ENCODE measurements at regions not wholly inside any gene's neighbourhood (a gene's known extent, or its start where the extent isn't known, plus 50 kb on each side); places are given as distances from the start of the nearest gene placed in this dataset.

DNA sequence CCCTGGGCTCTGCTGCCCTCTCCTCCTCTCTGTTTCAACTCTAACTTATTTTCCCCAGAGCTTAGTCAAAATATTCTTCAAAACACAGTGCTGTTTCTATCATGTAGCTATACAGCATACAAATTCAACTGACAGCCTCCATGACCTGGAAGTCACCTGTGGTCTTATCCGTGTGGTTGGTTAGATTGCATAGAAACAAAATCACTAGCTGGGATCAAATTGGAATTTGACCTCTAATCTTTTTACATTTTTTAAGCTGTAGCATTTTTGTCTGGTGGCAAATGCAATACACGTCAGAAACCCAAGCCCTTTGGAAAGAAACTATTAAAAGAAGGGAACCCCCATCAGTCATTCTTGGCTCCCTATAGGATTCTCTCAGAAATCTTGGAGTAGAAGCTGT is 57.3 kb downstream of the ABCC12 start:
- TF ChIP-seq, protein P1, sequence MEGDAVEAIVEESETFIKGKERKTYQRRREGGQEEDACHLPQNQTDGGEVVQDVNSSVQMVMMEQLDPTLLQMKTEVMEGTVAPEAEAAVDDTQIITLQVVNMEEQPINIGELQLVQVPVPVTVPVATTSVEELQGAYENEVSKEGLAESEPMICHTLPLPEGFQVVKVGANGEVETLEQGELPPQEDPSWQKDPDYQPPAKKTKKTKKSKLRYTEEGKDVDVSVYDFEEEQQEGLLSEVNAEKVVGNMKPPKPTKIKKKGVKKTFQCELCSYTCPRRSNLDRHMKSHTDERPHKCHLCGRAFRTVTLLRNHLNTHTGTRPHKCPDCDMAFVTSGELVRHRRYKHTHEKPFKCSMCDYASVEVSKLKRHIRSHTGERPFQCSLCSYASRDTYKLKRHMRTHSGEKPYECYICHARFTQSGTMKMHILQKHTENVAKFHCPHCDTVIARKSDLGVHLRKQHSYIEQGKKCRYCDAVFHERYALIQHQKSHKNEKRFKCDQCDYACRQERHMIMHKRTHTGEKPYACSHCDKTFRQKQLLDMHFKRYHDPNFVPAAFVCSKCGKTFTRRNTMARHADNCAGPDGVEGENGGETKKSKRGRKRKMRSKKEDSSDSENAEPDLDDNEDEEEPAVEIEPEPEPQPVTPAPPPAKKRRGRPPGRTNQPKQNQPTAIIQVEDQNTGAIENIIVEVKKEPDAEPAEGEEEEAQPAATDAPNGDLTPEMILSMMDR (optimal IDR thresholded peaks at IDR 0.05 in 1 of 3, IDR thresholded peaks at IDR 0.05 in 1 of 3, conservative IDR thresholded peaks at IDR 0.05 in 1 of 3; ENCODE audit: extremely low read depth in 1 of 3, insufficient read depth in 2 of 3, low read length in 3 of 3) = no peak
- no peak for DNase-seq (ENCODE audit: low read depth, low spot score)
- H3K9me3 ChIP-seq (ENCODE audit: control insufficient read depth, low read depth, low read length) = no peaks in the 10 kb centered on the region
- no peak overlapping the region for H3K9ac ChIP-seq (ENCODE audit: control insufficient read depth, extremely low read depth, insufficient read depth, low read length)
- H3K79me2 ChIP-seq (ENCODE audit: control insufficient read depth, insufficient read depth, low read length) = no peaks in the 10 kb centered on the region
- dilution Hi-C loops (cut with MboI; ENCODE audit: extremely low pct_ligation_motif_present, low sequenced_read_pairs) = no loop called here
- no peaks in the 10 kb centered on the region for H4K20me1 ChIP-seq (ENCODE audit: control insufficient read depth, extremely low read depth, insufficient read depth, low read length)
- peaks cover 7% of the 10 kb centered on the region for H3K4me1 ChIP-seq (ENCODE audit: control insufficient read depth, extremely low read depth, insufficient read depth, low read length)
- H3K27ac ChIP-seq (ENCODE audit: control insufficient read depth, insufficient read depth, low read length) = no peak overlapping the region
- H3K4me2 ChIP-seq (ENCODE audit: control insufficient read depth, extremely low read depth, insufficient read depth, low read depth, low read length) = no peak overlapping the region
- H3K36me3 ChIP-seq (ENCODE audit: control insufficient read depth in 2 of 2, extremely low read depth in 1 of 2, insufficient read depth in 2 of 2, low read length in 2 of 2) = no peaks in the 10 kb centered on the region
- no peak overlapping the region for H2AFZ ChIP-seq (ENCODE audit: control insufficient read depth, low read length)
- H3K9me1 ChIP-seq (ENCODE audit: control insufficient read depth, extremely low read depth, insufficient read depth, low read length) = no peaks in the 10 kb centered on the region
- H3K4me3 ChIP-seq (ENCODE audit: control insufficient read depth in 2 of 3, extremely low read depth in 1 of 3, insufficient read depth in 2 of 3, low read depth in 1 of 3, low read length in 3 of 3) = no peak overlapping the region
- FAIRE-seq = no peak
- no peaks in the 10 kb centered on the region for H3K27me3 ChIP-seq (ENCODE audit: control insufficient read depth, extremely low read depth, insufficient read depth, low read length)

DNA sequence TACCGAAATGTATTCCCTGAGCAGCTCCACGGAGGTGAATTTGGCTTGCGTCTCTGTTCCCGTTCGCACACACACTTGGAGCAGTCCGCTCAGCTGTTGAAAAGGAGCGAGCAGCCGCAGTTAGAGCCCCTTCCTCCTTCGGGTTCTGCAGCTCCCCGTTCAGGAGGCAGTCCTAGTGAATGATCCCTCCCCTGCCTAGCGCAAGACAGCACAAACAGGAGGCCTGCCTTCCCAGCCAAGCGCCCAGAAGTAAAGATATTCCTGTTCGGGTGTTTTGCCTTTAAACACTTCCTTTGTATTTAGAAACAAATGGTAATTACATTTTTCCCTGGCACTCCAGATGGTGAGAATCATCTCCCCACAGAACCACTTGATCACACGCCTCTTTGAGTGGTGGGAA is 64.7 kb downstream of the ABCC12 start:
- Histone ChIP-seq H4K20me1 (ENCODE audit: control insufficient read depth, extremely low read depth, insufficient read depth, low read length) (no peaks in the 10 kb centered on the region), H3K27me3 (ENCODE audit: control insufficient read depth, extremely low read depth, insufficient read depth, low read length) (peaks cover 10% of the 10 kb centered on the region), H3K36me3 (ENCODE audit: control insufficient read depth in 2 of 2, extremely low read depth in 1 of 2, insufficient read depth in 2 of 2, low read length in 2 of 2) (no peaks in the 10 kb centered on the region), H3K79me2 (ENCODE audit: control insufficient read depth, insufficient read depth, low read length) (no peaks in the 10 kb centered on the region), H3K27ac (ENCODE audit: control insufficient read depth, insufficient read depth, low read length) (no peak overlapping the region), H2AFZ (ENCODE audit: control insufficient read depth, low read length) (no peak overlapping the region), H3K4me1 (ENCODE audit: control insufficient read depth, extremely low read depth, insufficient read depth, low read length) (no peaks in the 10 kb centered on the region), H3K9me1 (ENCODE audit: control insufficient read depth, extremely low read depth, insufficient read depth, low read length) (no peaks in the 10 kb centered on the region), H3K9me3 (ENCODE audit: control insufficient read depth, low read depth, low read length) (no peaks in the 10 kb centered on the region), H3K4me2 (ENCODE audit: control insufficient read depth, extremely low read depth, insufficient read depth, low read depth, low read length) (no peak overlapping the region), H3K9ac (ENCODE audit: control insufficient read depth, extremely low read depth, insufficient read depth, low read length) (no peak overlapping the region), H3K4me3 (ENCODE audit: control insufficient read depth in 2 of 3, extremely low read depth in 1 of 3, insufficient read depth in 2 of 3, low read depth in 1 of 3, low read length in 3 of 3) (no peak overlapping the region)
- dilution Hi-C loops (cut with MboI; ENCODE audit: extremely low pct_ligation_motif_present, low sequenced_read_pairs) = no loop called here
- DNase-seq (ENCODE audit: low read depth, low spot score) = no peak
- TF ChIP-seq, protein P1 (optimal IDR thresholded peaks at IDR 0.05 in 1 of 3, IDR thresholded peaks at IDR 0.05 in 1 of 3, conservative IDR thresholded peaks at IDR 0.05 in 1 of 3; ENCODE audit: extremely low read depth in 1 of 3, insufficient read depth in 2 of 3, low read length in 3 of 3) = no peak
- TF ChIP-seq EZH2 (IDR thresholded peaks at IDR 0.05; ENCODE audit: low read length) = no peak
- FAIRE-seq = no peak
